SU-DHL-6 (cell line): ENCODE measurements at regions not wholly inside any gene's neighbourhood (a gene's known extent, or its start where the extent isn't known, plus 50 kb on each side); places are given as distances from the start of the nearest gene placed in this dataset.
"Not testable (repeated sequence)": the region's sequence is repeated elsewhere in the genome, so short reads cannot be mapped to it uniquely, and the experiment has no call there.

Experiments
- H2AFZ ChIP-seq: fragments of 200-600 bp; sonication (generic); 2 replicates; pipeline ENCODE4 v1.6.1; 2014; ENCODE audit warnings: low read depth, mild to moderate bottlenecking, moderate library complexity, mixed read lengths, antibody characterized with exemption, low read length; ENCODE audit not compliant: severe bottlenecking
- H3F3A ChIP-seq: fragments of 200-600 bp; shearing (Covaris generic); 2 replicates; pipeline ENCODE4 v1.6.0; 2016; ENCODE audit warnings: antibody characterized with exemption, mild to moderate bottlenecking; ENCODE audit not compliant: insufficient read depth
- H3K27ac ChIP-seq: fragments of 200-600 bp; sonication (generic); 2 replicates; pipeline ENCODE4 v1.5.1; 2016; ENCODE audit warnings: low read depth, mild to moderate bottlenecking, low read length, moderate library complexity, mixed read lengths
- H3K27me3 ChIP-seq: fragments of 200-600 bp; sonication (generic), shearing (Covaris generic); 2 replicates; pipeline ENCODE4 v1.6.0; 2014; ENCODE audit warnings: mild to moderate bottlenecking, low read length
- H3K36me3 ChIP-seq: fragments of 200-600 bp; sonication (generic); 2 replicates; pipeline ENCODE4 v1.6.1; 2014; ENCODE audit warnings: mild to moderate bottlenecking, low read length, mixed read lengths
- H3K4me2 ChIP-seq: fragments of 300-600, 200-600 bp; shearing (Covaris generic), sonication (generic); 2 replicates; pipeline ENCODE4 v1.6.0; 2014; ENCODE audit warnings: low read length, low read depth, mild to moderate bottlenecking; ENCODE audit not compliant: poor library complexity, severe bottlenecking
- H3K4me3 ChIP-seq: fragments of 200-600 bp; sonication (generic); 2 replicates; pipeline ENCODE4 v1.5.1; 2014; ENCODE audit warnings: antibody characterized with exemption, low read length, mild to moderate bottlenecking, mixed read lengths; ENCODE audit not compliant: insufficient read depth, poor library complexity, severe bottlenecking
- H3K79me2 ChIP-seq: fragments of 200-600 bp; sonication (generic); 2 replicates; pipeline ENCODE4 v1.6.1; 2014; ENCODE audit warnings: mild to moderate bottlenecking, low read length, moderate library complexity; ENCODE audit not compliant: insufficient read depth
- H3K9ac ChIP-seq: fragments of 200-600 bp; sonication (generic); 2 replicates; pipeline ENCODE4 v1.7.0; 2014; ENCODE audit warnings: mild to moderate bottlenecking, low read length
- H3K9me2 ChIP-seq: fragments of 200-600 bp; sonication (generic); replicated peaks from 2 replicates; pipeline ENCODE4 v1.6.1; 2014; ENCODE audit warnings: low read length; ENCODE audit not compliant: insufficient read depth
- H3K9me3 ChIP-seq: fragments of 200-600 bp; sonication (generic); 2 replicates; pipeline ENCODE4 v1.6.1; 2014; ENCODE audit warnings: low read length, mixed read lengths; ENCODE audit not compliant: insufficient read depth
- H4K20me1 ChIP-seq: fragments of 200-600 bp; sonication (generic); 2 replicates; pipeline ENCODE4 v1.6.1; 2014; ENCODE audit warnings: low read depth, mild to moderate bottlenecking, antibody characterized with exemption, low read length, moderate library complexity, mixed read lengths
- CTCF ChIP-seq: fragments of 200-600 bp; sonication (generic); IDR thresholded peaks from one replicate; pipeline ENCODE4 v1.5.1; 2017; ENCODE audit warnings: antibody characterized with exemption, mild to moderate bottlenecking, low read length, moderate library complexity; ENCODE audit not compliant: insufficient read depth, poor library complexity, severe bottlenecking
- EZH2phosphoT487 ChIP-seq: fragments of 200-600 bp; sonication (generic), shearing (Covaris generic); conservative IDR thresholded peaks from 2 replicates; pipeline ENCODE4 v1.6.1; 2018; ENCODE audit warnings: mild to moderate bottlenecking, antibody characterized with exemption, low read length, moderate library complexity, mixed read lengths

GRCh38 chr15:70231484-70231883, 133.8 kb upstream of the TLE3 start:
- Histone ChIP-seq H3K79me2 (no peaks in the 10 kb centered on the region), H4K20me1 (no peaks in the 10 kb centered on the region), H3K27me3 (no peaks in the 10 kb centered on the region), H2AFZ (no peak overlapping the region), H3K27ac (no peak overlapping the region), H3K9me2 (no peaks in the 10 kb centered on the region), H3K36me3 (peaks cover 4% of the 10 kb centered on the region; the same call in 1 of the 2 replicates), H3K9me3 (peaks cover 6% of the 10 kb centered on the region; the same call in 1 of the 2 replicates), H3K4me3 (no peak overlapping the region), H3F3A (no peaks in the 10 kb centered on the region), H3K4me2 (no peak overlapping the region), H3K9ac (no peak overlapping the region)
- TF ChIP-seq EZH2phosphoT487, result no peak
- no peak for TF ChIP-seq CTCF

GRCh38 chr15:70227918-70228317, 130.2 kb upstream of the TLE3 start:
- not testable (repeated sequence) for H3K9ac ChIP-seq, H3K9me2 ChIP-seq, H3K27me3 ChIP-seq, H3K4me2 ChIP-seq, H3K27ac ChIP-seq, H2AFZ ChIP-seq, H3K79me2 ChIP-seq, H3K9me3 ChIP-seq, H3K4me3 ChIP-seq, H4K20me1 ChIP-seq, H3F3A ChIP-seq, H3K36me3 ChIP-seq

- Histone ChIP-seq H3K9me3 (peaks cover 6% of the 10 kb centered on the region; the same call in 1 of the 2 replicates), H3K9me2 (no peaks in the 10 kb centered on the region), H3K36me3 (peaks cover 4% of the 10 kb centered on the region; the same call in 1 of the 2 replicates), H3F3A (no peaks in the 10 kb centered on the region), H2AFZ (no peak overlapping the region), H3K4me2 (no peak overlapping the region), H3K27me3 (no peaks in the 10 kb centered on the region), H3K27ac (no peak overlapping the region), H3K4me3 (no peak overlapping the region), H4K20me1 (no peaks in the 10 kb centered on the region), H3K79me2 (no peaks in the 10 kb centered on the region), H3K9ac (no peak overlapping the region)
- TF ChIP-seq CTCF (no peak), EZH2phosphoT487 (no peak)
These were observed 129.4 kb upstream of the TLE3 start for GRCh38 chr15:70227147-70227546.

- TF ChIP-seq EZH2phosphoT487 (no peak), CTCF (no peak)
- H4K20me1 ChIP-seq, result no peaks in the 10 kb centered on the region
These were observed 128.7 kb upstream of the TLE3 start for GRCh38 chr15:70226337-70226980.

More at GRCh38 chr15:70226337-70226980, 128.7 kb upstream of the TLE3 start:
- peaks cover 4% of the 10 kb centered on the region; the same call in 1 of the 2 replicates for H3K36me3 ChIP-seq
- H3K79me2 ChIP-seq, result no peaks in the 10 kb centered on the region
- H3K27ac ChIP-seq, result no peak overlapping the region
- no peak overlapping the region for H2AFZ ChIP-seq
- H3K9me2 ChIP-seq, result no peaks in the 10 kb centered on the region
- H3F3A ChIP-seq, result no peaks in the 10 kb centered on the region
- no peak overlapping the region for H3K4me2 ChIP-seq
- H3K9ac ChIP-seq, result no peak overlapping the region
- peaks cover 2% of the 10 kb centered on the region; the same call in 1 of the 2 replicates for H3K9me3 ChIP-seq
- H3K4me3 ChIP-seq, result no peak overlapping the region
- no peaks in the 10 kb centered on the region for H3K27me3 ChIP-seq
